ENCODE measurements at regions not wholly inside any gene's neighbourhood (a gene's known extent, or its start where the extent isn't known, plus 50 kb on each side); places are given as distances from the start of the nearest gene placed in this dataset.

GRCh38 chr5:42881416-42882117 lies 69.9 kb upstream of the SELENOP start:
- intact Hi-C loops (cut with DNase I) = loop anchor here (10.0 kb wide), 1 partner anchor 67 kb away; the partner anchor contains the start of gene SELENOP
- H3K9ac ChIP-seq (ENCODE audit: low read depth in 2 of 2, low read length in 2 of 2) = no peak overlapping the region
- no peak for DNase-seq
- H3K4me1 ChIP-seq = peaks cover 4% of the 10 kb centered on the region
- H3K36me3 ChIP-seq = no peaks in the 10 kb centered on the region
- H3K4me3 ChIP-seq = no peak overlapping the region
- H3K27me3 ChIP-seq = no peaks in the 10 kb centered on the region
- TF ChIP-seq CTCF (IDR thresholded peaks at IDR 0.05) = no peak
- H3K27ac ChIP-seq = no peak overlapping the region
- no peaks in the 10 kb centered on the region for H3K9me3 ChIP-seq

DNA sequence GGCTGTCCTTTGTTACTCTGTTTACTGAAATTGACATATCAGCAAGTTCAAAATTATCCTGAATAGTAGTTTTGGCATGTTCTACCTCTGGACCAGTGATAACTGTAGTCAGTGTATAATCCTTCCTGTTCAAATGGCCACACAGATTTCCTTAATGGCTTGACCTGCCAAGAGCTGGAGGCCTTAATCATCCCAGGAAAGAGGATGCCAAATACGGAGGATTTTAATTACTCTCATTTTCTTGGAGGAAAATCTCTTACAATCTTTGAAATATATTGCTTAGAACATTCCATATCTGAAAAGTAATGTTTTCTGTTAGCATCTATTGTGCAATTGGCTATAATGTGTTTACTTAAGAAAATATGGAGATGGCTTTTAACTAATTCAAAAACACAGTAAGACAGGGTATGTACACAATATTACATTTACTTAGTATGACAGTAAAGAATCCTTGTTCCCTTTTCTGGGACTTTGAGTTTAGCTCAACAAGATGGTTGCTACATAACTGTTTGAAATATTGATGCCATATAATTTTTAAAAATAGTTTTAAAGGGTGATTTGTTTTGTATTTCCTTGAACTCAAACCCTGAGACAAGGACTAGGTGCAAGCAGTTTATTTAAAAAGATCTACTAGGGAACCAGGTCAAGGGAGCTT lies 68.9 kb upstream of the SELENOP start:
- H3K27me3 ChIP-seq = no peaks in the 10 kb centered on the region
- H3K36me3 ChIP-seq = no peaks in the 10 kb centered on the region
- DNase-seq = no peak
- peaks cover 4% of the 10 kb centered on the region for H3K4me1 ChIP-seq
- no peak overlapping the region for H3K9ac ChIP-seq (ENCODE audit: low read depth in 2 of 2, low read length in 2 of 2)
- intact Hi-C loops (cut with DNase I) = loop anchor here (10.0 kb wide), 1 partner anchor 66 kb away; the partner anchor contains the start of gene SELENOP
- peak overlapping the region; percentile 56 for H3K27ac ChIP-seq
- H3K9me3 ChIP-seq = no peaks in the 10 kb centered on the region
- no peak overlapping the region for H3K4me3 ChIP-seq
- TF ChIP-seq CTCF (IDR thresholded peaks at IDR 0.05) = no peak

GRCh38 chr5:42879291-42879690 lies 67.6 kb upstream of the SELENOP start:
- no peaks in the 10 kb centered on the region for H3K27me3 ChIP-seq
- intact Hi-C loops (cut with DNase I) = no loop called here
- peak; percentile 71 for DNase-seq
- peaks cover 4% of the 10 kb centered on the region for H3K4me1 ChIP-seq
- no peaks in the 10 kb centered on the region for H3K9me3 ChIP-seq
- no peak overlapping the region for H3K9ac ChIP-seq (ENCODE audit: low read depth in 2 of 2, low read length in 2 of 2)
- H3K36me3 ChIP-seq = no peaks in the 10 kb centered on the region
- H3K4me3 ChIP-seq = no peak overlapping the region
- H3K27ac ChIP-seq = peak overlapping the region; percentile 56
- no peak for TF ChIP-seq CTCF (IDR thresholded peaks at IDR 0.05)

GRCh38 chr5:42878550-42878949 lies 66.9 kb upstream of the SELENOP start:
- intact Hi-C loops (cut with DNase I) = no loop called here
- DNase-seq = no peak
- Histone ChIP-seq H3K36me3 (no peaks in the 10 kb centered on the region), H3K27ac (peak overlapping the region; percentile 56), H3K9me3 (no peaks in the 10 kb centered on the region), H3K9ac (ENCODE audit: low read depth in 2 of 2, low read length in 2 of 2) (no peak overlapping the region), H3K27me3 (no peaks in the 10 kb centered on the region), H3K4me3 (no peak overlapping the region), H3K4me1 (peaks cover 4% of the 10 kb centered on the region)
- no peak for TF ChIP-seq CTCF (IDR thresholded peaks at IDR 0.05)

GRCh38 chr5:42878041-42878440 lies 66.3 kb upstream of the SELENOP start:
- Histone ChIP-seq H3K27me3 (no peaks in the 10 kb centered on the region), H3K36me3 (no peaks in the 10 kb centered on the region), H3K4me3 (no peak overlapping the region), H3K9ac (ENCODE audit: low read depth in 2 of 2, low read length in 2 of 2) (no peak overlapping the region), H3K4me1 (peaks cover 4% of the 10 kb centered on the region), H3K9me3 (no peaks in the 10 kb centered on the region), H3K27ac (peak overlapping the region; percentile 56)
- TF ChIP-seq CTCF (IDR thresholded peaks at IDR 0.05) = no peak
- intact Hi-C loops (cut with DNase I) = no loop called here
- no peak for DNase-seq
